ENCODE measurements at regions not wholly inside any gene's neighbourhood (a gene's known extent, or its start where the extent isn't known, plus 50 kb on each side); places are given as distances from the start of the nearest gene placed in this dataset.

DNA sequence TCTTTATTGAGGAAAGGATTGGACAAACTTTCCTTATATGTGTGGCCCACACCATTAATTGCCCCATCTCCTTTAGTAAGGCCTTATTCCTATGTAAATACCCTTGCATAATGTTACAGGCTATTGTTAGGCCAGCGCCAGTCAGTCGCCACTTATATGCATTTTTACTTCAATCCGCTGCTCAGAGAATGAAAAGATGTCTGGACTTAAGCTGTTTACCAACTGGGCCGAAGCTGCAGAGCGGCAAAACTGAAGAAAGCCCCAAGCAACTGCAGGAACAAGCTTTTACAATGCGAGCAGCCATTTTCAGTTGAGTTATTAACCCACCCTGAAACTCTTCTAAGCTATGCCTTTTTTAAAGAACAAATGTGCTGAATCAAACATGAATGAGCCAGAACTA is 92.1 kb upstream of the OTX2 start:
- Histone ChIP-seq H3K27me3 (no peaks in the 10 kb centered on the region), H3K4me3 (no peak overlapping the region), H3K36me3 (no peaks in the 10 kb centered on the region), H3K9me3 (no peaks in the 10 kb centered on the region), H3K4me1 (no peaks in the 10 kb centered on the region), H3K27ac (no peak overlapping the region)
- TF ChIP-seq, protein P1, sequence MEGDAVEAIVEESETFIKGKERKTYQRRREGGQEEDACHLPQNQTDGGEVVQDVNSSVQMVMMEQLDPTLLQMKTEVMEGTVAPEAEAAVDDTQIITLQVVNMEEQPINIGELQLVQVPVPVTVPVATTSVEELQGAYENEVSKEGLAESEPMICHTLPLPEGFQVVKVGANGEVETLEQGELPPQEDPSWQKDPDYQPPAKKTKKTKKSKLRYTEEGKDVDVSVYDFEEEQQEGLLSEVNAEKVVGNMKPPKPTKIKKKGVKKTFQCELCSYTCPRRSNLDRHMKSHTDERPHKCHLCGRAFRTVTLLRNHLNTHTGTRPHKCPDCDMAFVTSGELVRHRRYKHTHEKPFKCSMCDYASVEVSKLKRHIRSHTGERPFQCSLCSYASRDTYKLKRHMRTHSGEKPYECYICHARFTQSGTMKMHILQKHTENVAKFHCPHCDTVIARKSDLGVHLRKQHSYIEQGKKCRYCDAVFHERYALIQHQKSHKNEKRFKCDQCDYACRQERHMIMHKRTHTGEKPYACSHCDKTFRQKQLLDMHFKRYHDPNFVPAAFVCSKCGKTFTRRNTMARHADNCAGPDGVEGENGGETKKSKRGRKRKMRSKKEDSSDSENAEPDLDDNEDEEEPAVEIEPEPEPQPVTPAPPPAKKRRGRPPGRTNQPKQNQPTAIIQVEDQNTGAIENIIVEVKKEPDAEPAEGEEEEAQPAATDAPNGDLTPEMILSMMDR (IDR thresholded peaks at IDR 0.05): no peak
- no peak for TF ChIP-seq POLR2A (IDR thresholded peaks at IDR 0.05)
- TF ChIP-seq POLR2AphosphoS5 (IDR thresholded peaks at IDR 0.05): no peak
- DNase-seq (ENCODE audit: low spot score in 2 of 2): no peak
- intact Hi-C loops (cut with DNase I; ENCODE audit: low total_unique reads): no loop called here

- Histone ChIP-seq H3K4me1 (no peaks in the 10 kb centered on the region), H3K27ac (no peak overlapping the region), H3K36me3 (no peaks in the 10 kb centered on the region), H3K27me3 (no peaks in the 10 kb centered on the region), H3K4me3 (no peak overlapping the region), H3K9me3 (no peaks in the 10 kb centered on the region)
- TF ChIP-seq POLR2A (IDR thresholded peaks at IDR 0.05): no peak
- TF ChIP-seq POLR2AphosphoS5 (IDR thresholded peaks at IDR 0.05): no peak
- TF ChIP-seq, protein P1 (IDR thresholded peaks at IDR 0.05): no peak
- intact Hi-C loops (cut with DNase I; ENCODE audit: low total_unique reads): no loop called here
- DNase-seq (ENCODE audit: low spot score in 2 of 2): no peak
Observed at GRCh38 chr14:56900726-56901125, 90.4 kb upstream of the OTX2 start.

GRCh38 chr14:56899829-56900228 is 89.5 kb upstream of the OTX2 start:
- Histone ChIP-seq H3K4me1 (no peaks in the 10 kb centered on the region), H3K27ac (no peak overlapping the region), H3K36me3 (no peaks in the 10 kb centered on the region), H3K9me3 (no peaks in the 10 kb centered on the region), H3K27me3 (peaks cover 0 to 5% of the 10 kb centered on the region in 2 donors), H3K4me3 (no peak overlapping the region)
- DNase-seq (ENCODE audit: low spot score in 2 of 2): no peak
- no peak for TF ChIP-seq POLR2AphosphoS5 (IDR thresholded peaks at IDR 0.05)
- TF ChIP-seq POLR2A (IDR thresholded peaks at IDR 0.05): no peak
- TF ChIP-seq, protein P1 (IDR thresholded peaks at IDR 0.05): no peak
- intact Hi-C loops (cut with DNase I; ENCODE audit: low total_unique reads): no loop called here

GRCh38 chr14:56896922-56897321 is 86.6 kb upstream of the OTX2 start:
- DNase-seq (ENCODE audit: low spot score in 2 of 2): no peak
- H3K27me3 ChIP-seq: peaks cover 0 to 13% of the 10 kb centered on the region in 2 donors
- no peak for TF ChIP-seq POLR2AphosphoS5 (IDR thresholded peaks at IDR 0.05)
- TF ChIP-seq, protein P1 (IDR thresholded peaks at IDR 0.05): no peak
- TF ChIP-seq POLR2A (IDR thresholded peaks at IDR 0.05): no peak
- H3K36me3 ChIP-seq: no peaks in the 10 kb centered on the region
- no peak overlapping the region for H3K27ac ChIP-seq
- H3K4me3 ChIP-seq: no peak overlapping the region
- H3K4me1 ChIP-seq: no peaks in the 10 kb centered on the region
- H3K9me3 ChIP-seq: no peaks in the 10 kb centered on the region
- intact Hi-C loops (cut with DNase I; ENCODE audit: low total_unique reads): no loop called here

DNA sequence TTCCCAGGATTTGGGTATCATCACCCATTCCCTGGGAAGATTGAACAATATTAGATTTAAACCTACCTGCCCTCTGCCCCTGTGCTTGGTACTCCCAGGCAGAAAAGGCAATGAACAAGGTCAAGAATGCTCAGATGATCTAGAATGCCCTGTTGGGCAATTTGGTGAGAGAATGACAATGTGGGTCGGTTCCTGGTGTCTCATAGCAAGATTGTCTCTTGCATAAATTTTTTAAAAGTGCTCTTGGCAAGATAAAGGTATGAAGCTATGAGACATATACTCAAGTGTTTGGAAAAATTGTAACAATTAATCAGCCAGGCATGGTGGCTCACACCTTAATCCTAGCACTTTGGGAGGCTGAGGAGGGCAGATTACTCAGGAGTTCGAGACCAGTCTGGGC is 86.0 kb upstream of the OTX2 start:
- intact Hi-C loops (cut with DNase I; ENCODE audit: low total_unique reads): no loop called here
- DNase-seq (ENCODE audit: low spot score in 2 of 2): no peak
- H3K9me3 ChIP-seq: no peaks in the 10 kb centered on the region

More for the DNA sequence above, 86.0 kb upstream of the OTX2 start:
- Histone ChIP-seq H3K4me1 (no peaks in the 10 kb centered on the region), H3K36me3 (no peaks in the 10 kb centered on the region), H3K27ac (no peak overlapping the region), H3K27me3 (peaks cover 0 to 13% of the 10 kb centered on the region in 2 donors), H3K4me3 (no peak overlapping the region)
- TF ChIP-seq POLR2AphosphoS5 (IDR thresholded peaks at IDR 0.05) (no peak), POLR2A (IDR thresholded peaks at IDR 0.05) (no peak)
- TF ChIP-seq, protein P1 (IDR thresholded peaks at IDR 0.05): no peak
